GM23248 (cell line): ENCODE measurements at regions not wholly inside any gene's neighbourhood (a gene's known extent, or its start where the extent isn't known, plus 50 kb on each side); places are given as distances from the start of the nearest gene placed in this dataset.

Experiments used
- DNase-seq: peaks from one replicate; pipeline ENCODE4 v3.0.0-alpha.2; 2015
- H2AFZ ChIP-seq: fragments of 200-600 bp; sonication (generic); 2 replicates; pipeline ENCODE4 v1.6.1; 2016; ENCODE audit warnings: antibody characterized with exemption
- H3F3A ChIP-seq: fragments of 200-600 bp; sonication (generic); 2 replicates; pipeline ENCODE4 v1.6.1; 2016; ENCODE audit warnings: mild to moderate bottlenecking, antibody characterized with exemption, mixed run types; ENCODE audit not compliant: insufficient read depth
- H3K27ac ChIP-seq: fragments of 200-600 bp; sonication (generic); 2 replicates; pipeline ENCODE4 v1.5.1; 2016; ENCODE audit warnings: mild to moderate bottlenecking
- H3K27me3 ChIP-seq: fragments of 200-600 bp; sonication (generic); replicated peaks from 2 replicates; pipeline ENCODE4 v1.6.1; 2016; ENCODE audit warnings: mild to moderate bottlenecking; ENCODE audit not compliant: insufficient read depth
- H3K36me3 ChIP-seq: fragments of 200-600 bp; sonication (generic); 2 replicates; pipeline ENCODE4 v1.6.1; 2016; ENCODE audit warnings: low read depth, mild to moderate bottlenecking
- H3K4me1 ChIP-seq: fragments of 200-600 bp; sonication (generic); 2 replicates; pipeline ENCODE4 v1.6.1; 2016; ENCODE audit warnings: mild to moderate bottlenecking; ENCODE audit not compliant: insufficient read depth
- H3K4me2 ChIP-seq: fragments of 200-600 bp; sonication (generic); one replicate; pipeline ENCODE4 v1.6.1; 2016; ENCODE audit warnings: mild to moderate bottlenecking; ENCODE audit not compliant: unreplicated experiment
- H3K4me3 ChIP-seq: fragments of 200-600 bp; sonication (generic); 2 replicates; pipeline ENCODE4 v1.5.1; 2016; ENCODE audit warnings: mild to moderate bottlenecking
- H3K79me2 ChIP-seq: fragments of 200-600 bp; sonication (generic); 2 replicates; pipeline ENCODE4 v1.6.1; 2016; ENCODE audit warnings: mild to moderate bottlenecking; ENCODE audit not compliant: insufficient read depth
- H3K9ac ChIP-seq: fragments of 200-600 bp; sonication (generic); 2 replicates; pipeline ENCODE4 v1.6.1; 2016; ENCODE audit warnings: mild to moderate bottlenecking
- H3K9me2 ChIP-seq: fragments of 200-600 bp; sonication (generic); 2 replicates; pipeline ENCODE4 v1.6.1; 2016; ENCODE audit warnings: mixed run types, mild to moderate bottlenecking, moderate library complexity; ENCODE audit not compliant: insufficient read depth
- H3K9me3 ChIP-seq: fragments of 200-600 bp; sonication (generic); one replicate; pipeline ENCODE4 v1.6.1; 2017; ENCODE audit warnings: low read depth
- H4K20me1 ChIP-seq: fragments of 200-600 bp; sonication (generic); 2 replicates; pipeline ENCODE4 v1.6.0; 2016; ENCODE audit not compliant: insufficient read depth
- EZH2 ChIP-seq: fragments of 200-600 bp; sonication (generic); IDR thresholded peaks from 2 replicates; pipeline ENCODE4 v1.6.1; 2018; ENCODE audit warnings: antibody characterized with exemption, mild to moderate bottlenecking; ENCODE audit not compliant: insufficient read depth, poor library complexity, severe bottlenecking
- EZH2phosphoT487 ChIP-seq: fragments of 200-600 bp; sonication (generic); IDR thresholded peaks from 2 replicates; pipeline ENCODE4 v1.6.1; 2018; ENCODE audit warnings: antibody characterized with exemption, moderate library complexity, mild to moderate bottlenecking, low read depth; ENCODE audit not compliant: insufficient read depth
- WGBS, 2 experiments: methylation state at CpG; one replicate each; pipeline ENCODE4 v1.1.6; 2015 to 2017; ENCODE audit warnings: low lambda C conversion rate in 2 of 2, low coverage in 1 of 2; ENCODE audit errors: missing lambda C conversion rate in 2 of 2; 5-methylcytosine and 5-hydroxymethylcytosine counted together
- in situ Hi-C: fragments of 300-500 bp; cut with MboI; formaldehyde crosslinking; loops from 2 replicates; pipeline ENCODE4 v1.15.0; 2020

- Histone ChIP-seq H3K27ac (no peak overlapping the region), H3K9me3 (no peaks in the 10 kb centered on the region), H3F3A (no peaks in the 10 kb centered on the region), H3K36me3 (no peaks in the 10 kb centered on the region), H3K79me2 (no peaks in the 10 kb centered on the region), H3K4me2 (no peak overlapping the region), H4K20me1 (no peaks in the 10 kb centered on the region), H3K9ac (no peak overlapping the region), H2AFZ (no peak overlapping the region), H3K9me2 (no peaks in the 10 kb centered on the region), H3K4me3 (no peak overlapping the region), H3K4me1 (no peaks in the 10 kb centered on the region), H3K27me3 (no peaks in the 10 kb centered on the region)
- no peak for DNase-seq
- in situ Hi-C loops, result no loop called here
- 8 to 26% methylated on average over 2 of the region's 2 CpGs for WGBS, 2 experiments
- TF ChIP-seq EZH2phosphoT487 (no peak), EZH2 (no peak)
Observed at GRCh38 chr6:114987281-114987680, 644.5 kb upstream of the HS3ST5 start.

DNA sequence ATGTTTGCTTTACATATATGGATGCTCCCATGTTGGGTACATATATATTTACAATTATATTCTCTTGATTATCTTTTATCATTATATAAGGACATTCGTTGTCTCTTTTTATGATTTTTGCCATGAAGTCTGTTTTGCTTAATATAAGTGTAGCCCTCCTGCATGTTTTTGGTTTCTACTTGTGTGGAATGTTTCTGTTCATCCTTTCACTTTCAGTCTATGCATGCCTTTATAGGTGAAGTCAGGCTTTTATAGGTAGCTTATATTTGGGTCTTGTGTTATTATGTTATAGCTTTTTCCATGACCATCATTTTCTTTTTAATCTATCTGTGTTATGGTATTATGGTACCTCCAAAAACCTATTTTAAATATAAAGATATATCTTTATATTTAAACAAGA, 612.5 kb upstream of the HS3ST5 start:
- Histone ChIP-seq H3K4me3 (no peak overlapping the region), H3K27ac (no peak overlapping the region), H3F3A (no peaks in the 10 kb centered on the region), H3K4me1 (no peaks in the 10 kb centered on the region), H3K27me3 (no peaks in the 10 kb centered on the region), H3K4me2 (no peak overlapping the region), H3K79me2 (no peaks in the 10 kb centered on the region), H4K20me1 (no peaks in the 10 kb centered on the region), H3K9me2 (no peaks in the 10 kb centered on the region), H3K36me3 (no peaks in the 10 kb centered on the region), H3K9ac (no peak overlapping the region), H3K9me3 (no peaks in the 10 kb centered on the region), H2AFZ (no peak overlapping the region)
- TF ChIP-seq EZH2phosphoT487 (no peak), EZH2 (no peak)
- DNase-seq, result no peak
- 5 to 21% methylated on average over 1 of the region's 1 CpG for WGBS, 2 experiments
- in situ Hi-C loops, result no loop called here

DNA sequence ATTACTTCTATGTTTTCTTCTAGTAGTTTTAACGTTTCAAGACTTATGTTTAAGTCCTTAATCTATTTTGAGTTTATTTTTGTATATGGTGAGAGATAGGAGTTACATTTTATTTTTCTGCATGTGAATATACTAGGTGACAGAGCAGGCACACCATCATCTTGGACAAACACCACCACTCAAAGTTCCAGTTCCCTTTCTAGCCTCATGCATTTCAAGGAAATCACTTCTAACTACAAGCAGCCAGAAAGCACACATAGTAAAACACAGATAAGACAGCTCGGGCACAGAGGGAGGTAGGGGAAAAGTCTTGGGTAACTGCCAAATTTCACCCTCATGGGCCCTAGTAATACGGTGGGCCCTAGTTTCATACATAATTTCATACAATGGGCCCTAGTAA, 609.4 kb upstream of the HS3ST5 start:
- WGBS, 2 experiments, result 12 to 15% methylated on average over 3 of the region's 3 CpGs
- H3K4me1 ChIP-seq, result no peaks in the 10 kb centered on the region

DNA sequence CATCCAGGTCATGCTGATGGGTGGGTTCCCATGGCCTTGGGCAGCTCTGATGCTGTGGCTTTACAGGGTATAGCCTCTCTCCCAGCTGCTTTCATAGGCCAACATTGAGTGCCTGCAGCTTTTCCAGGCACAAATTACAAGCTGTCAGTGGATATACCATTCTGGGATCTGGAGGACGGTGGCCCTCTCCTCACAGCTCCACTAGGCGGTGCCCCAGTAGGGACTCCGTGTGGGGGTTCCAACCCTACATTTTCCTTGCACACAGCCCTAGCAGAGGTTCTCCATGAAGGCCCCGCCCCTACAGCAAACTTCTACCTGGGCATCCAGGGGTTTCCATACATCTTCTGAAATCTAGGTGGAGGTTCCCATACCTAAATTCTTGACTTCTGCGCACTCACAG, 602.6 kb upstream of the HS3ST5 start:
- Histone ChIP-seq H4K20me1 (no peaks in the 10 kb centered on the region), H3K9ac (no peak overlapping the region), H3K27ac (no peak overlapping the region), H3F3A (no peaks in the 10 kb centered on the region), H3K36me3 (no peaks in the 10 kb centered on the region), H2AFZ (no peak overlapping the region), H3K4me1 (no peaks in the 10 kb centered on the region), H3K4me3 (no peak overlapping the region), H3K4me2 (no peak overlapping the region), H3K9me3 (peaks cover 3% of the 10 kb centered on the region), H3K9me2 (no peaks in the 10 kb centered on the region), H3K27me3 (no peaks in the 10 kb centered on the region), H3K79me2 (no peaks in the 10 kb centered on the region)
- WGBS, 2 experiments, result 33 to 35% methylated on average over 5 of the region's 5 CpGs
- DNase-seq, result no peak
- in situ Hi-C loops, result no loop called here
- TF ChIP-seq EZH2, result no peak
- TF ChIP-seq EZH2phosphoT487, result no peak

More for the DNA sequence above, 609.4 kb upstream of the HS3ST5 start:
- in situ Hi-C loops, result no loop called here
- H3K36me3 ChIP-seq, result no peaks in the 10 kb centered on the region
- no peak for DNase-seq
- H3K4me3 ChIP-seq, result no peak overlapping the region
- TF ChIP-seq EZH2, result no peak
- TF ChIP-seq EZH2phosphoT487, result no peak
- H3F3A ChIP-seq, result no peaks in the 10 kb centered on the region
- no peaks in the 10 kb centered on the region for H3K79me2 ChIP-seq
- no peak overlapping the region for H2AFZ ChIP-seq
- no peak overlapping the region for H3K27ac ChIP-seq
- no peak overlapping the region for H3K9ac ChIP-seq
- H3K9me2 ChIP-seq, result no peaks in the 10 kb centered on the region
- H3K4me2 ChIP-seq, result no peak overlapping the region
- no peaks in the 10 kb centered on the region for H3K27me3 ChIP-seq
- no peaks in the 10 kb centered on the region for H4K20me1 ChIP-seq
- H3K9me3 ChIP-seq, result peaks cover 3% of the 10 kb centered on the region

GRCh38 chr6:114941078-114941477, 598.3 kb upstream of the HS3ST5 start:
- H3K27me3 ChIP-seq, result no peaks in the 10 kb centered on the region
- TF ChIP-seq EZH2 (no peak), EZH2phosphoT487 (no peak)
- no peaks in the 10 kb centered on the region for H3K9me3 ChIP-seq
- no peak overlapping the region for H3K4me2 ChIP-seq
- DNase-seq, result no peak
- no peaks in the 10 kb centered on the region for H3K4me1 ChIP-seq
- H3K36me3 ChIP-seq, result no peaks in the 10 kb centered on the region
- no peak overlapping the region for H2AFZ ChIP-seq
- no peak overlapping the region for H3K4me3 ChIP-seq
- in situ Hi-C loops, result no loop called here
- H3K79me2 ChIP-seq, result no peaks in the 10 kb centered on the region
- no peak overlapping the region for H3K27ac ChIP-seq
- H4K20me1 ChIP-seq, result no peaks in the 10 kb centered on the region
- no peaks in the 10 kb centered on the region for H3K9me2 ChIP-seq
- no peaks in the 10 kb centered on the region for H3F3A ChIP-seq
- H3K9ac ChIP-seq, result no peak overlapping the region
